ENCODE measurements at regions not wholly inside any gene's neighbourhood (a gene's known extent, or its start where the extent isn't known, plus 50 kb on each side); places are given as distances from the start of the nearest gene placed in this dataset.

DNA sequence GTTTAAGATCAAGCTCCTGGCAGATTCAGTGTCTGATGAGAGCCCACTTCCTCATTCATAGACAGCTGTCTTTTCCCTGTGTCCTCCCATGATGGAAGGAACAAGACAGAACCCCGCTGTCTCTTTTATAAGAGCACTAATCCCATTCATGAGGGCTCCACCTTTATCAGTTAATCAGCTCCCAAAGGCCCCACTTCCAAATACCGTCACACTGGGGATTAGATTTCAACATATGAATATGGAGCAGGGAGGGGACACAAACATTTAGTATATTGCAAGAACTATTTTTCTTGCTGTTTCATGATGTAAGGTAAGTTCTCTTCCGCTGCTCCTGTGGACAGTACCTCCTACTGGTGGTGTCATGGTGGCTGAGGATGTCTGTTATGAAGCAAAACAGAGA lies 158.3 kb upstream of the IRAK1BP1 start:
- TF ChIP-seq, protein P1, sequence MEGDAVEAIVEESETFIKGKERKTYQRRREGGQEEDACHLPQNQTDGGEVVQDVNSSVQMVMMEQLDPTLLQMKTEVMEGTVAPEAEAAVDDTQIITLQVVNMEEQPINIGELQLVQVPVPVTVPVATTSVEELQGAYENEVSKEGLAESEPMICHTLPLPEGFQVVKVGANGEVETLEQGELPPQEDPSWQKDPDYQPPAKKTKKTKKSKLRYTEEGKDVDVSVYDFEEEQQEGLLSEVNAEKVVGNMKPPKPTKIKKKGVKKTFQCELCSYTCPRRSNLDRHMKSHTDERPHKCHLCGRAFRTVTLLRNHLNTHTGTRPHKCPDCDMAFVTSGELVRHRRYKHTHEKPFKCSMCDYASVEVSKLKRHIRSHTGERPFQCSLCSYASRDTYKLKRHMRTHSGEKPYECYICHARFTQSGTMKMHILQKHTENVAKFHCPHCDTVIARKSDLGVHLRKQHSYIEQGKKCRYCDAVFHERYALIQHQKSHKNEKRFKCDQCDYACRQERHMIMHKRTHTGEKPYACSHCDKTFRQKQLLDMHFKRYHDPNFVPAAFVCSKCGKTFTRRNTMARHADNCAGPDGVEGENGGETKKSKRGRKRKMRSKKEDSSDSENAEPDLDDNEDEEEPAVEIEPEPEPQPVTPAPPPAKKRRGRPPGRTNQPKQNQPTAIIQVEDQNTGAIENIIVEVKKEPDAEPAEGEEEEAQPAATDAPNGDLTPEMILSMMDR (IDR thresholded peaks at IDR 0.05; ENCODE audit: low read depth, low read length) = no peak
- TF ChIP-seq EZH2phosphoT487 (IDR thresholded peaks at IDR 0.05; ENCODE audit: low read depth) = no peak
